Testis (tissue), 2 donors: ENCODE measurements at regions not wholly inside any gene's neighbourhood (a gene's known extent, or its start where the extent isn't known, plus 50 kb on each side); places are given as distances from the start of the nearest gene placed in this dataset.

Experiments
- DNase-seq: peaks from one replicate; pipeline ENCODE4 v3.0.0-alpha.2; 2019
- H3K27ac ChIP-seq, 2 donors: fragments of 200-600 bp; sonication (generic); one replicate each; pipeline ENCODE4 v1.5.1; 2019
- H3K27me3 ChIP-seq: fragments of 200-600 bp; sonication (generic); one replicate; pipeline ENCODE4 v1.5.1; 2019
- H3K36me3 ChIP-seq: fragments of 200-600 bp; sonication (generic); one replicate; pipeline ENCODE4 v1.5.1; 2017; ENCODE audit warnings: low read depth; ENCODE audit errors: missing control alignments
- H3K4me1 ChIP-seq: fragments of 200-600 bp; sonication (generic); one replicate; pipeline ENCODE4 v1.5.1; 2019
- H3K4me3 ChIP-seq, 2 donors: fragments of 200-600 bp; sonication (generic); one replicate each; pipeline ENCODE4 v1.5.1; 2017 to 2019
- H3K9me3 ChIP-seq: fragments of 200-600 bp; sonication (generic); one replicate; pipeline ENCODE4 v1.5.1; 2017
- CTCF ChIP-seq, 3 experiments: fragments of 450-650 bp in 2 of 3; fragments of 200-600 bp in 1 of 3; sonication (generic) in 1 of 3; IDR thresholded peaks; one replicate each; pipeline ENCODE4 v1.5.1; 2016 to 2019; ENCODE audit warnings: antibody characterized with exemption in 3 of 3, mild to moderate bottlenecking in 2 of 3, moderate library complexity in 1 of 3
- POLR2A ChIP-seq: fragments of 450-650 bp; IDR thresholded peaks from one replicate; pipeline ENCODE4 v1.6.1; 2017; ENCODE audit warnings: antibody characterized with exemption, mild to moderate bottlenecking, moderate library complexity
- WGBS, 2 donors: methylation state at CpG; one replicate each; pipeline ENCODE4 v1.1.5; 2018; 5-methylcytosine and 5-hydroxymethylcytosine counted together
- intact Hi-C: fragments of 100-400 bp; cut with DNase I; formaldehyde crosslinking; loops from one replicate; pipeline ENCODE4 v1.15.1; 2023; ENCODE audit warnings: low total_unique reads

- intact Hi-C loops, result no loop called here
- DNase-seq, result no peak
- H3K27me3 ChIP-seq, result no peaks in the 10 kb centered on the region
- 18 to 25% methylated on average over 6 of the region's 6 CpGs for WGBS, 2 donors
- no peak overlapping the region for H3K27ac ChIP-seq
- TF ChIP-seq POLR2A, result no peak
- no peak for TF ChIP-seq CTCF (IDR thresholded peaks at IDR 0.05)
- H3K4me1 ChIP-seq, result no peaks in the 10 kb centered on the region
- no peak overlapping the region for H3K4me3 ChIP-seq
- no peaks in the 10 kb centered on the region for H3K36me3 ChIP-seq
- H3K9me3 ChIP-seq, result no peaks in the 10 kb centered on the region
Measured at GRCh38 chr7:156386097-156386496, 254.5 kb upstream of the RNF32 start.

- no peaks in the 10 kb centered on the region for H3K9me3 ChIP-seq
- no peak for DNase-seq
- H3K4me1 ChIP-seq, result no peaks in the 10 kb centered on the region
- no peaks in the 10 kb centered on the region for H3K36me3 ChIP-seq
- 88 to 89% methylated on average over 14 of the region's 14 CpGs for WGBS, 2 donors
- no peak for TF ChIP-seq POLR2A
- TF ChIP-seq CTCF (IDR thresholded peaks at IDR 0.05), result no peak
- H3K27ac ChIP-seq, result no peak overlapping the region
- intact Hi-C loops, result no loop called here
- H3K27me3 ChIP-seq, result no peaks in the 10 kb centered on the region
- no peak overlapping the region for H3K4me3 ChIP-seq
Measured at GRCh38 chr7:156384706-156385105, 255.9 kb upstream of the RNF32 start.

GRCh38 chr7:156383526-156383925, 257.0 kb upstream of the RNF32 start:
- DNase-seq, result no peak
- intact Hi-C loops, result no loop called here

GRCh38 chr7:156380261-156380660, 260.3 kb upstream of the RNF32 start:
- DNase-seq, result no peak
- Histone ChIP-seq H3K4me3 (no peak overlapping the region), H3K27me3 (no peaks in the 10 kb centered on the region)

More at GRCh38 chr7:156383526-156383925, 257.0 kb upstream of the RNF32 start:
- Histone ChIP-seq H3K4me1 (no peaks in the 10 kb centered on the region), H3K27me3 (no peaks in the 10 kb centered on the region), H3K4me3 (no peak overlapping the region), H3K9me3 (no peaks in the 10 kb centered on the region), H3K27ac (no peak overlapping the region), H3K36me3 (no peaks in the 10 kb centered on the region)
- TF ChIP-seq POLR2A (no peak), CTCF (IDR thresholded peaks at IDR 0.05) (no peak)
- WGBS, 2 donors, result 45 to 55% methylated on average over 4 of the region's 4 CpGs

More at GRCh38 chr7:156380261-156380660, 260.3 kb upstream of the RNF32 start:
- intact Hi-C loops, result no loop called here
- H3K36me3 ChIP-seq, result no peaks in the 10 kb centered on the region
- 66 to 73% methylated on average over 4 of the region's 4 CpGs for WGBS, 2 donors
- TF ChIP-seq CTCF (IDR thresholded peaks at IDR 0.05) (no peak), POLR2A (no peak)
- no peaks in the 10 kb centered on the region for H3K4me1 ChIP-seq
- no peak overlapping the region for H3K27ac ChIP-seq
- no peaks in the 10 kb centered on the region for H3K9me3 ChIP-seq
